ENCODE measurements at regions not wholly inside any gene's neighbourhood (a gene's known extent, or its start where the extent isn't known, plus 50 kb on each side); places are given as distances from the start of the nearest gene placed in this dataset.

- Histone ChIP-seq H3K9ac (ENCODE audit: insufficient read depth in 1 of 2, low read depth in 2 of 2, low read length in 2 of 2) (no peak overlapping the region), H3K4me1 (replicated peaks in 1 of 2; ENCODE audit: control insufficient read depth in 2 of 2, insufficient read depth in 2 of 2, low read length in 2 of 2) (no peaks in the 10 kb centered on the region), H3K4me2 (ENCODE audit: insufficient read depth, low read length) (no peak overlapping the region), H3K79me2 (ENCODE audit: control insufficient read depth, insufficient read depth, low read length) (no peaks in the 10 kb centered on the region), H4K20me1 (replicated peaks; ENCODE audit: control insufficient read depth, insufficient read depth, low read length) (no peaks in the 10 kb centered on the region), H3K36me3 (ENCODE audit: control insufficient read depth, insufficient read depth, low read length) (no peaks in the 10 kb centered on the region), H3K4me3 (no peak overlapping the region), H3K9me3 (replicated peaks; ENCODE audit: control insufficient read depth, insufficient read depth, low read depth, low read length) (no peaks in the 10 kb centered on the region), H3K9me1 (ENCODE audit: control insufficient read depth, insufficient read depth, low read length) (no peaks in the 10 kb centered on the region), H2AFZ (ENCODE audit: low read depth, low read length) (no peak overlapping the region), H3K27ac (ENCODE audit: extremely low read depth, low read depth, low read length) (no peak overlapping the region), H3K27me3 (ENCODE audit: control insufficient read depth in 2 of 2, insufficient read depth in 2 of 2, low read length in 2 of 2) (peaks cover 6 to 55% of the 10 kb centered on the region in 2 experiments; a peak in 4 of 5 replicates)
- intact Hi-C loops (cut with micrococcal nuclease) = no loop called here
- 3% methylated on average over 13 of the region's 13 CpGs for WGBS (ENCODE audit: insufficient coverage, low coverage, missing lambda C conversion rate)
- ChIA-PET CTCF (ENCODE audit: low intra/inter-chr PET ratio) (no interaction called here), POLR2A (interaction anchor here (0.9 kb wide), 1 partner anchor 20 kb away, joined by 3 read pairs; no protein-coding TSS in a partner anchor)
- DNase-seq (ENCODE audit: extremely low read depth in 1 of 4, low spot score in 3 of 4) (no peak), FAIRE-seq (no peak), ATAC-seq (no peak)
- no TSS peak for BruUV-seq (replicated peaks)
- TF ChIP-seq CXXC5 (CRISPR knock-in tag; IDR thresholded peaks at IDR 0.05) (no peak), RERE (CRISPR knock-in tag; IDR thresholded peaks at IDR 0.05; ENCODE audit: borderline replicate concordance) (no peak), ZBTB17 (CRISPR knock-in tag; IDR thresholded peaks at IDR 0.05) (no peak), ZNF23 (CRISPR knock-in tag; IDR thresholded peaks at IDR 0.05) (no peak), HDAC2 (IDR thresholded peaks at IDR 0.05) (no peak), ADNP (tag; IDR thresholded peaks at IDR 0.05) (no peak), THAP7 (CRISPR knock-in tag; IDR thresholded peaks at IDR 0.05) (no peak), ZNF76 (CRISPR knock-in tag; IDR thresholded peaks at IDR 0.05; ENCODE audit: borderline replicate concordance) (no peak), TRIM25 (IDR thresholded peaks at IDR 0.05; ENCODE audit: borderline replicate concordance) (no peak)
- in situ Hi-C loops (cut with MboI) = no loop called here
These were observed 125.8 kb upstream of the GLI2 start for GRCh38 chr2:120609826-120610395.
